Fibroblast of lung (primary cell): ENCODE measurements at regions not wholly inside any gene's neighbourhood (a gene's known extent, or its start where the extent isn't known, plus 50 kb on each side); places are given as distances from the start of the nearest gene placed in this dataset.

Experiments used
- DNase-seq, 2 donors: peaks; one replicate each; pipeline versions ENCODE4 v3.0.0 to v3.0.0-alpha.2; 2010; ENCODE audit warnings: low read depth in 2 of 2
- H2AFZ ChIP-seq: 2 replicates; pipeline ENCODE4 v1.5.1; 2012; ENCODE audit warnings: low read length, control low read depth, inconsistent platforms
- H3K27ac ChIP-seq: 2 replicates; pipeline ENCODE4 v1.5.1; 2011; ENCODE audit warnings: low read length, control low read depth; ENCODE audit not compliant: insufficient read depth
- H3K27me3 ChIP-seq: 2 replicates; pipeline ENCODE4 v1.5.1; 2011; ENCODE audit warnings: mild to moderate bottlenecking, low read length; ENCODE audit not compliant: control insufficient read depth, insufficient read depth
- H3K36me3 ChIP-seq: 2 replicates; pipeline ENCODE4 v1.5.1; 2011; ENCODE audit warnings: low read length; ENCODE audit not compliant: control insufficient read depth, insufficient read depth
- H3K4me1 ChIP-seq: 2 replicates; pipeline ENCODE4 v1.5.1; 2011; ENCODE audit warnings: low read length; ENCODE audit not compliant: control insufficient read depth, insufficient read depth; ENCODE audit errors: extremely low read depth
- H3K4me2 ChIP-seq: 2 replicates; pipeline ENCODE4 v1.5.1; 2011; ENCODE audit warnings: low read length, control low read depth; ENCODE audit not compliant: insufficient read depth; ENCODE audit errors: extremely low read depth
- H3K4me3 ChIP-seq, 4 experiments: fragments of 200-600 bp in 1 of 4; sonication (generic) in 1 of 4; replicated peaks in 1 of 4; 2 replicates each; pipeline ENCODE4 v1.5.1; 2011 to 2016; ENCODE audit warnings: low read length in 4 of 4, low read depth in 3 of 4, mild to moderate bottlenecking in 3 of 4, control low read depth in 2 of 4, inconsistent platforms in 1 of 4, mixed read lengths in 1 of 4; ENCODE audit not compliant: insufficient read depth in 1 of 4; ENCODE audit errors: control extremely low read depth in 1 of 4
- H3K79me2 ChIP-seq: 2 replicates; pipeline ENCODE4 v1.5.1; 2012; ENCODE audit warnings: mild to moderate bottlenecking, low read length, inconsistent platforms; ENCODE audit not compliant: control insufficient read depth, insufficient read depth
- H3K9ac ChIP-seq: 2 replicates; pipeline ENCODE4 v1.5.1; 2011; ENCODE audit warnings: mild to moderate bottlenecking, low read length, control low read depth; ENCODE audit not compliant: insufficient read depth
- H3K9me3 ChIP-seq: 2 replicates; pipeline ENCODE4 v1.5.1; 2012; ENCODE audit warnings: low read depth, low read length; ENCODE audit not compliant: control insufficient read depth, insufficient read depth
- H4K20me1 ChIP-seq: 2 replicates; pipeline ENCODE4 v1.5.1; 2011; ENCODE audit warnings: low read length; ENCODE audit not compliant: control insufficient read depth, insufficient read depth; ENCODE audit errors: extremely low read depth
- CTCF ChIP-seq, 2 donors: IDR thresholded peaks in 1 of 2; conservative IDR thresholded peaks in 1 of 2; 1 replicate in 1 of 2; 2 replicates in 1 of 2; pipeline ENCODE4 v1.5.1; 2011 to 2012; ENCODE audit warnings: low read length in 2 of 2, control low read depth in 1 of 2, inconsistent platforms in 1 of 2, low read depth in 1 of 2, mild to moderate bottlenecking in 1 of 2
- EZH2 ChIP-seq: IDR thresholded peaks from 2 replicates; pipeline ENCODE4 v1.5.1; 2012; ENCODE audit warnings: low read length, control low read depth, mild to moderate bottlenecking; ENCODE audit errors: missing control alignments

- no peaks in the 10 kb centered on the region for H3K36me3 ChIP-seq
- no peaks in the 10 kb centered on the region for H3K79me2 ChIP-seq
- H3K9me3 ChIP-seq: no peaks in the 10 kb centered on the region
- H3K4me3 ChIP-seq: no peak overlapping the region
- no peak overlapping the region for H3K4me2 ChIP-seq
- no peak overlapping the region for H2AFZ ChIP-seq
- no peak overlapping the region for H3K27ac ChIP-seq
- H3K4me1 ChIP-seq: no peaks in the 10 kb centered on the region
- no peak for TF ChIP-seq CTCF (conservative IDR thresholded peaks at IDR 0.05 in 1 of 2, IDR thresholded peaks at IDR 0.05 in 1 of 2; ENCODE audit: low read depth in 1 of 2, low read length in 2 of 2)
- TF ChIP-seq EZH2: no peak
- peak; percentile 9 to 21 for DNase-seq
- H3K27me3 ChIP-seq: no peaks in the 10 kb centered on the region
- no peak overlapping the region for H3K9ac ChIP-seq
- H4K20me1 ChIP-seq: no peaks in the 10 kb centered on the region
These were observed 78.4 kb upstream of the RAP1B start for GRCh38 chr12:68532204-68532886.

GRCh38 chr12:68532887-68533248 lies 77.8 kb upstream of the RAP1B start:
- Histone ChIP-seq H3K9me3 (no peaks in the 10 kb centered on the region), H3K4me1 (no peaks in the 10 kb centered on the region), H3K4me3 (no peak overlapping the region), H3K36me3 (no peaks in the 10 kb centered on the region), H3K27ac (no peak overlapping the region), H3K79me2 (no peaks in the 10 kb centered on the region), H3K27me3 (no peaks in the 10 kb centered on the region), H4K20me1 (no peaks in the 10 kb centered on the region), H2AFZ (no peak overlapping the region), H3K4me2 (no peak overlapping the region), H3K9ac (no peak overlapping the region)
- no peak for DNase-seq
- TF ChIP-seq EZH2 (no peak), CTCF (conservative IDR thresholded peaks at IDR 0.05 in 1 of 2, IDR thresholded peaks at IDR 0.05 in 1 of 2; ENCODE audit: low read depth in 1 of 2, low read length in 2 of 2) (no peak)

GRCh38 chr12:68534108-68534507 lies 76.6 kb upstream of the RAP1B start:
- Histone ChIP-seq H4K20me1 (no peaks in the 10 kb centered on the region), H3K79me2 (no peaks in the 10 kb centered on the region), H3K4me1 (no peaks in the 10 kb centered on the region), H3K36me3 (no peaks in the 10 kb centered on the region), H3K9ac (no peak overlapping the region), H3K4me2 (no peak overlapping the region), H3K27me3 (no peaks in the 10 kb centered on the region), H3K27ac (no peak overlapping the region), H3K9me3 (no peaks in the 10 kb centered on the region), H3K4me3 (no peak overlapping the region), H2AFZ (no peak overlapping the region)
- no peak for DNase-seq
- TF ChIP-seq EZH2 (no peak), CTCF (conservative IDR thresholded peaks at IDR 0.05 in 1 of 2, IDR thresholded peaks at IDR 0.05 in 1 of 2; ENCODE audit: low read depth in 1 of 2, low read length in 2 of 2) (no peak)
